ENCODE measurements at regions not wholly inside any gene's neighbourhood (a gene's known extent, or its start where the extent isn't known, plus 50 kb on each side); places are given as distances from the start of the nearest gene placed in this dataset.
"Not testable (repeated sequence)": the region's sequence is repeated elsewhere in the genome, so short reads cannot be mapped to it uniquely, and the experiment has no call there.

GRCh38 chr12:25688851-25689250 lies 135.8 kb upstream of the LMNTD1 start:
- TF ChIP-seq, protein P1, sequence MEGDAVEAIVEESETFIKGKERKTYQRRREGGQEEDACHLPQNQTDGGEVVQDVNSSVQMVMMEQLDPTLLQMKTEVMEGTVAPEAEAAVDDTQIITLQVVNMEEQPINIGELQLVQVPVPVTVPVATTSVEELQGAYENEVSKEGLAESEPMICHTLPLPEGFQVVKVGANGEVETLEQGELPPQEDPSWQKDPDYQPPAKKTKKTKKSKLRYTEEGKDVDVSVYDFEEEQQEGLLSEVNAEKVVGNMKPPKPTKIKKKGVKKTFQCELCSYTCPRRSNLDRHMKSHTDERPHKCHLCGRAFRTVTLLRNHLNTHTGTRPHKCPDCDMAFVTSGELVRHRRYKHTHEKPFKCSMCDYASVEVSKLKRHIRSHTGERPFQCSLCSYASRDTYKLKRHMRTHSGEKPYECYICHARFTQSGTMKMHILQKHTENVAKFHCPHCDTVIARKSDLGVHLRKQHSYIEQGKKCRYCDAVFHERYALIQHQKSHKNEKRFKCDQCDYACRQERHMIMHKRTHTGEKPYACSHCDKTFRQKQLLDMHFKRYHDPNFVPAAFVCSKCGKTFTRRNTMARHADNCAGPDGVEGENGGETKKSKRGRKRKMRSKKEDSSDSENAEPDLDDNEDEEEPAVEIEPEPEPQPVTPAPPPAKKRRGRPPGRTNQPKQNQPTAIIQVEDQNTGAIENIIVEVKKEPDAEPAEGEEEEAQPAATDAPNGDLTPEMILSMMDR (conservative IDR thresholded peaks at IDR 0.05; ENCODE audit: low read depth, low read length), result not testable (repeated sequence)
- not testable (repeated sequence) for TF ChIP-seq EZH2 (IDR thresholded peaks at IDR 0.05; ENCODE audit: low read length, unreplicated experiment)
